MCF 10A (cell line): ENCODE measurements at regions not wholly inside any gene's neighbourhood (a gene's known extent, or its start where the extent isn't known, plus 50 kb on each side); places are given as distances from the start of the nearest gene placed in this dataset.

Experiments
- BruUV-seq: library from RNA; stranded (reverse); fragments of 400-500 nt; replicated peaks from 2 replicates; lab custom pipeline; 2021; lab: Mats Ljungman, UMichigan
- CTCF ChIA-PET: fragments of 300-600 bp; sonication (Branson Sonifier 250); formaldehyde crosslinking; extraction: SDS; loops from one replicate; lab custom pipeline; 2021; ENCODE audit warnings: antibody characterized with exemption, inconsistent platforms; lab: Yijun Ruan, JAX
- POLR2A ChIA-PET: fragments of 300-600, 350-650 bp; sonication (Branson Sonifier 250); formaldehyde crosslinking; extraction: SDS; loops from one replicate; lab custom pipeline; 2020; ENCODE audit warnings: antibody characterized with exemption, inconsistent platforms; lab: Yijun Ruan, JAX
- DNase-seq: peaks from one replicate; pipeline ENCODE4 v3.0.0-alpha.2; 2018; ENCODE audit not compliant: unreplicated experiment
- H3K27ac Mint-ChIP-seq: one replicate; pipeline ENCODE4 v1.8.0; 2022; ENCODE audit warnings: mild to moderate bottlenecking, low read depth, mixed read lengths; ENCODE audit not compliant: unreplicated experiment
- H3K27me3 Mint-ChIP-seq: one replicate; pipeline ENCODE4 v1.8.0; 2022; ENCODE audit warnings: mixed read lengths; ENCODE audit not compliant: insufficient read depth, unreplicated experiment
- H3K36me3 Mint-ChIP-seq: one replicate; pipeline ENCODE4 v1.8.0; 2022; ENCODE audit warnings: mild to moderate bottlenecking, moderate library complexity, mixed read lengths; ENCODE audit not compliant: insufficient read depth, unreplicated experiment
- H3K4me1 Mint-ChIP-seq: one replicate; pipeline ENCODE4 v1.8.0; 2022; ENCODE audit warnings: mixed read lengths; ENCODE audit not compliant: insufficient read depth, unreplicated experiment
- H3K4me3 Mint-ChIP-seq: one replicate; pipeline ENCODE4 v1.8.0; 2022; ENCODE audit warnings: mild to moderate bottlenecking, moderate library complexity, mixed read lengths; ENCODE audit not compliant: unreplicated experiment
- H3K9me3 Mint-ChIP-seq: one replicate; pipeline ENCODE4 v1.8.0; 2022; ENCODE audit warnings: mixed read lengths; ENCODE audit not compliant: unreplicated experiment
- intact Hi-C: fragments of 100-400 bp; cut with micrococcal nuclease; formaldehyde crosslinking; loops from 2 replicates; pipeline ENCODE4 v1.14.1; 2022
- TF ChIP-seq, protein P1 (sequence below): fragments of 200-600 bp; IDR thresholded peaks from one replicate; pipeline ENCODE4 v1.8.0; 2022; ENCODE audit warnings: antibody characterized with exemption, mild to moderate bottlenecking; ENCODE audit not compliant: unreplicated experiment

DNA sequence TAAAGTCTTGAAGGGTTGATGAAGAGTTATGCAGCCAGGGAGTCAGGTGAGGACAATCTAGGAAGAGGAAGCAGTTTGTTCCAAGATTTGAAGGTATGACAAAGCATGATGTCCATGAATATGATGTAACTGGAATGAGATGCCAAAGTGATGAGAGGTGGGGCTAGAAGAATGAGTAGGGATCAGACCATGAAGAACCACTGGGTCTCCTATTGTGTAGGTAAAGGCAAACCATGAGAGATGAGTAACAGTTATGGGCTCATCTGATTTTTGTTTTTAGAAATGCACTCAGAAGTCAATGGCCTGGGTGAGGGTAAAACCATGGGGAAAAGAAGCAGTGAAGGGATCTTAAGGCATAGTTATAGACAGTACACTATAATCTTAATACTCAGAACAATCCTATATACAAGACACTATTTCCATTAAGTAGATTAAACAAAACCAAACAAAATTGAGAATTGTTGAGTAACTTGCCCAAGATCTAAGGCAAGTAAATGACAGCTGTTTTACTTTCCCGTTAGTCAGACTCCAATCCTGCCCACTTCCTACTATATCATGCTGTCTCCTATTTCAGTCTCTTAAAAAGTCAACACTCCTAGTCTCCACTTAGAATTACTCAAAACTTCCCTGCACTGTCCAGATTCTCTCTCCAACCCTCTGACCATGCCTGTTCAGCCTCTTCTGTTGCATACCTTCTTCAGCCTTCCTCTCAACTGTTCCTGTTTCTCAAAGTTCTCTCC is 393.8 kb upstream of the MEF2C start:
- no peak overlapping the region for H3K4me3 Mint-ChIP-seq
- BruUV-seq = no TSS peak
- H3K9me3 Mint-ChIP-seq = no peaks in the 10 kb centered on the region
- intact Hi-C loops = no loop called here
- TF ChIP-seq, protein P1, sequence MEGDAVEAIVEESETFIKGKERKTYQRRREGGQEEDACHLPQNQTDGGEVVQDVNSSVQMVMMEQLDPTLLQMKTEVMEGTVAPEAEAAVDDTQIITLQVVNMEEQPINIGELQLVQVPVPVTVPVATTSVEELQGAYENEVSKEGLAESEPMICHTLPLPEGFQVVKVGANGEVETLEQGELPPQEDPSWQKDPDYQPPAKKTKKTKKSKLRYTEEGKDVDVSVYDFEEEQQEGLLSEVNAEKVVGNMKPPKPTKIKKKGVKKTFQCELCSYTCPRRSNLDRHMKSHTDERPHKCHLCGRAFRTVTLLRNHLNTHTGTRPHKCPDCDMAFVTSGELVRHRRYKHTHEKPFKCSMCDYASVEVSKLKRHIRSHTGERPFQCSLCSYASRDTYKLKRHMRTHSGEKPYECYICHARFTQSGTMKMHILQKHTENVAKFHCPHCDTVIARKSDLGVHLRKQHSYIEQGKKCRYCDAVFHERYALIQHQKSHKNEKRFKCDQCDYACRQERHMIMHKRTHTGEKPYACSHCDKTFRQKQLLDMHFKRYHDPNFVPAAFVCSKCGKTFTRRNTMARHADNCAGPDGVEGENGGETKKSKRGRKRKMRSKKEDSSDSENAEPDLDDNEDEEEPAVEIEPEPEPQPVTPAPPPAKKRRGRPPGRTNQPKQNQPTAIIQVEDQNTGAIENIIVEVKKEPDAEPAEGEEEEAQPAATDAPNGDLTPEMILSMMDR = no peak
- ChIA-PET CTCF (no interaction called here), POLR2A (no interaction called here)
- H3K27me3 Mint-ChIP-seq = no peaks in the 10 kb centered on the region
- H3K36me3 Mint-ChIP-seq = no peaks in the 10 kb centered on the region
- peaks cover 33% of the 10 kb centered on the region for H3K4me1 Mint-ChIP-seq
- no peak for DNase-seq
- peak overlapping the region; percentile 55 for H3K27ac Mint-ChIP-seq

- H3K4me1 Mint-ChIP-seq = peaks cover 21% of the 10 kb centered on the region
- BruUV-seq = no TSS peak
- ChIA-PET CTCF (no interaction called here), POLR2A (no interaction called here)
- no peak overlapping the region for H3K4me3 Mint-ChIP-seq
- intact Hi-C loops = no loop called here
- H3K36me3 Mint-ChIP-seq = no peaks in the 10 kb centered on the region
- H3K9me3 Mint-ChIP-seq = no peaks in the 10 kb centered on the region
- TF ChIP-seq, protein P1 = no peak
- DNase-seq = no peak
- no peak overlapping the region for H3K27ac Mint-ChIP-seq
- H3K27me3 Mint-ChIP-seq = no peaks in the 10 kb centered on the region
Measured at GRCh38 chr5:89275066-89275855, 392.3 kb upstream of the MEF2C start.

DNA sequence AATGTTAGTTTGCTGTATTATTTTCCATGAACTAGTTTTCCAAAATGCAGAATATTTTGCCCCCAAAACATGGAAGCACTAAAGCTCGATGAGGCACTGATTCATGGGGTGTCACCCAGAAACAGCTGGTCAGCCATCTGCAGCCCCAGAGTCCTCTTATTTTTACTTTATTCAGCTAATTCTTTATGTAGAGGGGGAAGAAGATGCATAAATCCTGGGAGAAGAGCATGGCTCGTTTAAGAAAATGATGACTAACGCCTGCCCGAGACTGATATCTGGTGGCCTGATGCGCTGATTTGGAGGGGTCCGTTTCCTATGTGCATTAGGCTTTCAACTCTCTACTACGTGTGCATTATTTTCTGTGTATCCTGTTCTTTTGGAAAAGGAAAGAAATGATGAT is 390.3 kb upstream of the MEF2C start:
- no peak for DNase-seq
- Mint-ChIP-seq H3K4me1 (peaks cover 18% of the 10 kb centered on the region), H3K27ac (no peak overlapping the region), H3K27me3 (no peaks in the 10 kb centered on the region), H3K36me3 (no peaks in the 10 kb centered on the region), H3K4me3 (no peak overlapping the region), H3K9me3 (no peaks in the 10 kb centered on the region)
- intact Hi-C loops = no loop called here
- POLR2A ChIA-PET = no interaction called here
- no TSS peak for BruUV-seq
- CTCF ChIA-PET = no interaction called here
- TF ChIP-seq, protein P1 = no peak

DNA sequence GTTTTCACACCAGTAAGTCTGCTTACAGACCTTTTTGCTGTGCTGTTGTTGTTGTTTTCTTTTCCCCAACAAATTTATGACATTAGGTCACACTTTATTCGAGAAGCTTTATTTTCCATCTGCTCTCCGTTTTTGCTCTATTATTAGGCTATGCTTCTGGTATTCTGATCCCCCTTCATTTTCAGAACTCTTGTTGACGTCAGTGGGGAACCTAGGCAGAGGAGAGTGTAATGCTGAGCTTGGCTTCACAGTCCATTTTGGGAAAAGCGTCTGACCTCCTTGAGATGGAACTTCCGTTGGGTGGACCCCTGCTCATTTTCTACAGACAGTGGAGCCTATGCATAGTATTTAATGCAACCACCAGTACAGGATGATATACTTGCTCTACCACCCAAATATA is 387.9 kb upstream of the MEF2C start:
- no peaks in the 10 kb centered on the region for H3K9me3 Mint-ChIP-seq
- H3K27ac Mint-ChIP-seq = no peak overlapping the region
- TF ChIP-seq, protein P1 = no peak
- POLR2A ChIA-PET = interaction anchor here (0.5 kb wide), 1 partner anchor 645 kb away, joined by 3 read pairs; no protein-coding TSS in a partner anchor
- no TSS peak for BruUV-seq
- no peaks in the 10 kb centered on the region for H3K4me1 Mint-ChIP-seq
- intact Hi-C loops = no loop called here
- CTCF ChIA-PET = interaction anchor here (0.8 kb wide), 1 partner anchor 11 kb away, joined by 3 read pairs; no protein-coding TSS in a partner anchor
- no peak overlapping the region for H3K4me3 Mint-ChIP-seq
- no peaks in the 10 kb centered on the region for H3K36me3 Mint-ChIP-seq
- no peaks in the 10 kb centered on the region for H3K27me3 Mint-ChIP-seq
- no peak for DNase-seq
